ENCODE measurements at regions not wholly inside any gene's neighbourhood (a gene's known extent, or its start where the extent isn't known, plus 50 kb on each side); places are given as distances from the start of the nearest gene placed in this dataset.

- intact Hi-C loops (cut with micrococcal nuclease): no loop called here
- no peak overlapping the region for H3K27ac Mint-ChIP-seq
- ChIA-PET POLR2A (no interaction called here), CTCF (no interaction called here)
- H3K36me3 Mint-ChIP-seq (ENCODE audit: low read depth): no peaks in the 10 kb centered on the region
- ATAC-seq (no peak), DNase-seq (no peak)
- no peaks in the 10 kb centered on the region for H3K4me1 Mint-ChIP-seq (ENCODE audit: low read depth)
- H3K4me3 Mint-ChIP-seq: no peak overlapping the region
- no peaks in the 10 kb centered on the region for H3K9me3 Mint-ChIP-seq
- no peak for TF ChIP-seq CTCF (IDR thresholded peaks at IDR 0.05)
- H3K27me3 Mint-ChIP-seq: no peaks in the 10 kb centered on the region
Observed at GRCh38 chr2:216792222-216793021, 67.4 kb downstream of the TNP1 start.

GRCh38 chr2:216791303-216791702 lies 68.6 kb downstream of the TNP1 start:
- H3K27ac Mint-ChIP-seq: no peak overlapping the region
- no peak for TF ChIP-seq CTCF (IDR thresholded peaks at IDR 0.05)
- CTCF ChIA-PET: no interaction called here

GRCh38 chr2:216789081-216789480 lies 70.8 kb downstream of the TNP1 start:
- no peak overlapping the region for H3K27ac Mint-ChIP-seq
- POLR2A ChIA-PET: no interaction called here
- intact Hi-C loops (cut with micrococcal nuclease): no loop called here

More at GRCh38 chr2:216791303-216791702, 68.6 kb downstream of the TNP1 start:
- no peaks in the 10 kb centered on the region for H3K27me3 Mint-ChIP-seq
- DNase-seq (no peak), ATAC-seq (no peak)
- no peaks in the 10 kb centered on the region for H3K36me3 Mint-ChIP-seq (ENCODE audit: low read depth)
- POLR2A ChIA-PET: no interaction called here
- intact Hi-C loops (cut with micrococcal nuclease): no loop called here
- no peaks in the 10 kb centered on the region for H3K9me3 Mint-ChIP-seq
- H3K4me1 Mint-ChIP-seq (ENCODE audit: low read depth): no peaks in the 10 kb centered on the region
- no peak overlapping the region for H3K4me3 Mint-ChIP-seq

GRCh38 chr2:216787851-216788540 lies 71.9 kb downstream of the TNP1 start:
- H3K27me3 Mint-ChIP-seq: no peaks in the 10 kb centered on the region
- no peak for TF ChIP-seq CTCF (IDR thresholded peaks at IDR 0.05)
- no peak overlapping the region for H3K4me3 Mint-ChIP-seq
- intact Hi-C loops (cut with micrococcal nuclease): no loop called here
- ChIA-PET POLR2A (no interaction called here), CTCF (interaction anchor here (1.0 to 1.7 kb wide), 4 partner anchors 8 to 354 kb away, joined by 3 to 6 read pairs (median 4); no protein-coding TSS in a partner anchor)
- H3K27ac Mint-ChIP-seq: no peak overlapping the region
- no peak for DNase-seq
- H3K9me3 Mint-ChIP-seq: no peaks in the 10 kb centered on the region
- H3K4me1 Mint-ChIP-seq (ENCODE audit: low read depth): no peaks in the 10 kb centered on the region
- no peaks in the 10 kb centered on the region for H3K36me3 Mint-ChIP-seq (ENCODE audit: low read depth)
- no peak for ATAC-seq

More at GRCh38 chr2:216789081-216789480, 70.8 kb downstream of the TNP1 start:
- DNase-seq: no peak
- no peaks in the 10 kb centered on the region for H3K9me3 Mint-ChIP-seq
- ATAC-seq: no peak
- no peaks in the 10 kb centered on the region for H3K36me3 Mint-ChIP-seq (ENCODE audit: low read depth)
- no peak for TF ChIP-seq CTCF (IDR thresholded peaks at IDR 0.05)
- no peaks in the 10 kb centered on the region for H3K27me3 Mint-ChIP-seq
- H3K4me1 Mint-ChIP-seq (ENCODE audit: low read depth): no peaks in the 10 kb centered on the region
- H3K4me3 Mint-ChIP-seq: no peak overlapping the region
- CTCF ChIA-PET: interaction anchor here (1.2 to 1.4 kb wide), 2 partner anchors 9 to 24 kb away, joined by 3 to 4 read pairs; no protein-coding TSS in a partner anchor

- Mint-ChIP-seq H3K4me1 (ENCODE audit: low read depth) (no peaks in the 10 kb centered on the region), H3K27ac (no peak overlapping the region), H3K36me3 (ENCODE audit: low read depth) (no peaks in the 10 kb centered on the region), H3K4me3 (no peak overlapping the region), H3K27me3 (no peaks in the 10 kb centered on the region), H3K9me3 (no peaks in the 10 kb centered on the region)
- intact Hi-C loops (cut with micrococcal nuclease): no loop called here
- TF ChIP-seq CTCF (IDR thresholded peaks at IDR 0.05): no peak
- no peak for ATAC-seq
- no peak for DNase-seq
- CTCF ChIA-PET: interaction anchor here (1.7 kb wide), 1 partner anchor 11 kb away, joined by 6 read pairs; no protein-coding TSS in a partner anchor
- POLR2A ChIA-PET: no interaction called here
Observed at GRCh38 chr2:216786676-216787075, 73.2 kb downstream of the TNP1 start.
